OCI-M1 (cell line): ENCODE measurements at regions not wholly inside any gene's neighbourhood (a gene's known extent, or its start where the extent isn't known, plus 50 kb on each side); places are given as distances from the start of the nearest gene placed in this dataset.

ENCODE experiments used
- DNase-seq: peaks from one replicate; lab custom pipeline; 2025; lab: John Stamatoyannopoulos, UW

GRCh38 chr5:116847960-116848359, 273.3 kb upstream of the SEMA6A start:
- DNase-seq, result no peak

- DNase-seq, result no peak
These were observed 269.4 kb upstream of the SEMA6A start for GRCh38 chr5:116844015-116844414.

GRCh38 chr5:116842514-116842961, 267.9 kb upstream of the SEMA6A start:
- DNase-seq, result no peak

- no peak for DNase-seq
These were observed 267.1 kb upstream of the SEMA6A start for GRCh38 chr5:116841734-116842133.

- DNase-seq, result no peak
These were observed 263.5 kb upstream of the SEMA6A start for GRCh38 chr5:116838011-116838536.

GRCh38 chr5:116834796-116835515, 260.3 kb upstream of the SEMA6A start:
- DNase-seq, result no peak

GRCh38 chr5:116830079-116830478, 255.5 kb upstream of the SEMA6A start:
- no peak for DNase-seq

- DNase-seq, result no peak
These were observed 252.5 kb upstream of the SEMA6A start for GRCh38 chr5:116827078-116827477.

- DNase-seq, result no peak
These were observed 250.9 kb upstream of the SEMA6A start for GRCh38 chr5:116825486-116825885.

- DNase-seq, result no peak
These were observed 250.3 kb upstream of the SEMA6A start for GRCh38 chr5:116824751-116825438.

GRCh38 chr5:116814626-116815385, 240.2 kb upstream of the SEMA6A start:
- DNase-seq, result no peak

- no peak for DNase-seq
These were observed 239.3 kb upstream of the SEMA6A start for GRCh38 chr5:116813906-116814305.

- no peak for DNase-seq
These were observed 238.7 kb upstream of the SEMA6A start for GRCh38 chr5:116813356-116813755.

- no peak for DNase-seq
These were observed 236.3 kb upstream of the SEMA6A start for GRCh38 chr5:116810951-116811350.

- no peak for DNase-seq
These were observed 232.2 kb upstream of the SEMA6A start for GRCh38 chr5:116806836-116807235.

- no peak for DNase-seq
These were observed 224.8 kb upstream of the SEMA6A start for GRCh38 chr5:116799401-116799800.

GRCh38 chr5:116795189-116795588, 220.6 kb upstream of the SEMA6A start:
- no peak for DNase-seq

- DNase-seq, result no peak
These were observed 214.9 kb upstream of the SEMA6A start for GRCh38 chr5:116789522-116789921.

- DNase-seq, result no peak
These were observed 214.3 kb upstream of the SEMA6A start for GRCh38 chr5:116788851-116789403.

- no peak for DNase-seq
These were observed 212.9 kb upstream of the SEMA6A start for GRCh38 chr5:116787570-116787969.

- peak; percentile 0 for DNase-seq
These were observed 210.5 kb upstream of the SEMA6A start for GRCh38 chr5:116785106-116785505.

GRCh38 chr5:116779846-116780245, 205.2 kb upstream of the SEMA6A start:
- DNase-seq, result no peak
